GM23338 (cell line): ENCODE measurements at regions not wholly inside any gene's neighbourhood (a gene's known extent, or its start where the extent isn't known, plus 50 kb on each side); places are given as distances from the start of the nearest gene placed in this dataset.

Source experiments
- ATAC-seq: fragments of 200-7000 bp; cut with Tn5 transposase; 3 replicates; pipeline ENCODE4 v1.9.1; 2020
- DNase-seq: peaks from one replicate; pipeline ENCODE4 v3.0.0-alpha.2; 2015; ENCODE audit warnings: low spot score
- H2AFZ ChIP-seq: fragments of 200-600 bp; sonication (generic); 2 replicates; pipeline ENCODE4 v1.8.0; 2016; ENCODE audit warnings: antibody characterized with exemption, mild to moderate bottlenecking, moderate library complexity
- H3F3A ChIP-seq: fragments of 200-600 bp; sonication (generic); replicated peaks from 2 replicates; pipeline ENCODE4 v1.8.0; 2017; ENCODE audit warnings: antibody characterized with exemption, mixed run types, low read depth
- H3K27ac ChIP-seq: fragments of 200-600 bp; sonication (generic); 2 replicates; pipeline ENCODE4 v1.6.1; 2016; ENCODE audit warnings: low read depth
- H3K27me3 ChIP-seq: fragments of 200-600 bp; sonication (generic); 2 replicates; pipeline ENCODE4 v1.8.0; 2016; ENCODE audit warnings: mild to moderate bottlenecking, mixed run types, moderate library complexity; ENCODE audit not compliant: insufficient read depth
- H3K36me3 ChIP-seq: fragments of 200-600 bp; sonication (generic); 2 replicates; pipeline ENCODE4 v1.8.0; 2016; ENCODE audit warnings: mild to moderate bottlenecking; ENCODE audit not compliant: insufficient read depth
- H3K4me1 ChIP-seq: fragments of 200-600 bp; sonication (generic); 2 replicates; pipeline ENCODE4 v1.8.0; 2016; ENCODE audit warnings: mild to moderate bottlenecking, moderate library complexity; ENCODE audit not compliant: insufficient read depth
- H3K4me2 ChIP-seq: fragments of 200-600 bp; sonication (generic); 2 replicates; pipeline ENCODE4 v1.7.1; 2017; ENCODE audit warnings: mixed run types
- H3K4me3 ChIP-seq: fragments of 200-600 bp; sonication (generic); 2 replicates; pipeline ENCODE4 v1.6.1; 2016; ENCODE audit warnings: mixed run types
- H3K79me2 ChIP-seq: fragments of 200-600 bp; sonication (generic); replicated peaks from 2 replicates; pipeline ENCODE4 v1.8.0; 2017; ENCODE audit warnings: mild to moderate bottlenecking; ENCODE audit not compliant: insufficient read depth
- H3K9me2 ChIP-seq: fragments of 200-600 bp; sonication (generic); 2 replicates; pipeline ENCODE4 v1.8.0; 2017; ENCODE audit not compliant: insufficient read depth
- H4K20me1 ChIP-seq: fragments of 200-600 bp; sonication (generic); replicated peaks from 2 replicates; pipeline ENCODE4 v1.8.0; 2017; ENCODE audit warnings: mild to moderate bottlenecking; ENCODE audit not compliant: insufficient read depth
- H3K27ac Mint-ChIP-seq: 2 replicates; pipeline ENCODE4 v1.8.0; 2020; ENCODE audit warnings: inconsistent platforms, mild to moderate bottlenecking, moderate library complexity, mixed read lengths
- H3K27me3 Mint-ChIP-seq: 3 replicates; pipeline ENCODE4 v1.8.0; 2022; ENCODE audit warnings: low read depth, mild to moderate bottlenecking, moderate library complexity, mixed read lengths, inconsistent platforms; ENCODE audit not compliant: insufficient read depth, poor library complexity
- H3K36me3 Mint-ChIP-seq: 3 replicates; pipeline ENCODE4 v1.8.0; 2021; ENCODE audit warnings: low read depth, mild to moderate bottlenecking, inconsistent platforms, moderate library complexity, mixed read lengths
- H3K4me1 Mint-ChIP-seq: 3 replicates; pipeline ENCODE4 v1.8.0; 2020; ENCODE audit warnings: mild to moderate bottlenecking, inconsistent platforms, mixed read lengths
- H3K4me3 Mint-ChIP-seq: 3 replicates; pipeline ENCODE4 v1.8.0; 2021; ENCODE audit warnings: moderate library complexity, mild to moderate bottlenecking, inconsistent platforms, mixed read lengths
- H3K9me3 Mint-ChIP-seq: 3 replicates; pipeline ENCODE4 v1.8.0; 2020; ENCODE audit warnings: moderate library complexity, mild to moderate bottlenecking, inconsistent platforms, mixed read lengths
- CREB1 ChIP-seq: fragments of 250-450 bp; sonication (Bioruptor Pico); IDR thresholded peaks from 2 replicates; pipeline ENCODE4 v1.5.0; 2020; ENCODE audit warnings: low read depth, mild to moderate bottlenecking, moderate library complexity
- CTCF ChIP-seq, 2 experiments: fragments of 200-600 bp in 1 of 2; sonication (generic) in 1 of 2; conservative IDR thresholded peaks; 2 replicates each; pipeline versions ENCODE4 v1.5.1 to v1.6.1; 2016 to 2017; ENCODE audit warnings: antibody characterized with exemption in 2 of 2, low read depth in 2 of 2, mild to moderate bottlenecking in 2 of 2, moderate library complexity in 1 of 2
- ETS1 ChIP-seq: IDR thresholded peaks from 2 replicates; pipeline ENCODE4 v1.6.1; 2016; ENCODE audit warnings: antibody characterized with exemption
- EZH2 ChIP-seq: fragments of 200-600 bp; sonication (generic); IDR thresholded peaks from one replicate; pipeline ENCODE4 v1.8.0; 2017; ENCODE audit warnings: antibody characterized with exemption, mild to moderate bottlenecking, low read depth; ENCODE audit not compliant: unreplicated experiment
- EZH2phosphoT487 ChIP-seq: fragments of 200-600 bp; sonication (generic); IDR thresholded peaks from one replicate; pipeline ENCODE4 v1.8.1; 2018; ENCODE audit warnings: antibody characterized with exemption; ENCODE audit not compliant: unreplicated experiment
- JUNB ChIP-seq: IDR thresholded peaks from one replicate; pipeline ENCODE4 v1.6.1; 2016; ENCODE audit warnings: antibody characterized with exemption; ENCODE audit not compliant: unreplicated experiment
- POLR2AphosphoS5 ChIP-seq: IDR thresholded peaks from 2 replicates; pipeline ENCODE4 v1.6.1; 2016; ENCODE audit warnings: antibody characterized with exemption, low read depth
- ZNF114 ChIP-seq: fragments of 250-450 bp; sonication (Bioruptor Pico); IDR thresholded peaks from 2 replicates; pipeline ENCODE4 v1.5.0; 2020; ENCODE audit warnings: mild to moderate bottlenecking, moderate library complexity
- ZNF331 ChIP-seq: fragments of 250-450 bp; sonication (Bioruptor Pico); IDR thresholded peaks from 2 replicates; pipeline ENCODE4 v1.5.0; 2020; ENCODE audit warnings: low read depth, mild to moderate bottlenecking, moderate library complexity
- ZNF462 ChIP-seq: fragments of 250-450 bp; sonication (Bioruptor Pico); IDR thresholded peaks from 2 replicates; pipeline ENCODE4 v1.5.0; 2020; ENCODE audit warnings: mild to moderate bottlenecking, moderate library complexity

- no peak overlapping the region for H3K27ac Mint-ChIP-seq
- DNase-seq (no peak), ATAC-seq (no peak)
- no peaks in the 10 kb centered on the region for H3K4me1 ChIP-seq
- H3K9me2 ChIP-seq, result no peaks in the 10 kb centered on the region
- H3K4me3 ChIP-seq, result no peak overlapping the region
- H3K27ac ChIP-seq, result no peak overlapping the region
- TF ChIP-seq CTCF (conservative IDR thresholded peaks at IDR 0.05; ENCODE audit: low read depth in 2 of 2) (peak in 1 of 2 experiments; percentile 32; a peak in 2 of 4 replicates), JUNB (no peak)
- H3K79me2 ChIP-seq, result no peaks in the 10 kb centered on the region
- H2AFZ ChIP-seq, result no peak overlapping the region
- no peaks in the 10 kb centered on the region for H4K20me1 ChIP-seq
- no peak overlapping the region for H3K4me3 Mint-ChIP-seq
- H3K9me3 Mint-ChIP-seq, result no peaks in the 10 kb centered on the region
- H3K4me1 Mint-ChIP-seq, result no peaks in the 10 kb centered on the region
- no peaks in the 10 kb centered on the region for H3K27me3 ChIP-seq
- H3K36me3 Mint-ChIP-seq, result no peaks in the 10 kb centered on the region
- H3K4me2 ChIP-seq, result no peak overlapping the region
- H3K36me3 ChIP-seq, result no peaks in the 10 kb centered on the region
- no peaks in the 10 kb centered on the region for H3K27me3 Mint-ChIP-seq
- no peaks in the 10 kb centered on the region for H3F3A ChIP-seq
Measured at GRCh38 chr12:60106214-60106613, 510.4 kb downstream of the SLC16A7 start.

GRCh38 chr12:60107992-60108391 lies 512.2 kb downstream of the SLC16A7 start:
- H3K4me1 Mint-ChIP-seq, result no peaks in the 10 kb centered on the region
- H3F3A ChIP-seq, result no peaks in the 10 kb centered on the region
- no peaks in the 10 kb centered on the region for H3K4me1 ChIP-seq
- no peaks in the 10 kb centered on the region for H4K20me1 ChIP-seq
- H3K9me2 ChIP-seq, result no peaks in the 10 kb centered on the region
- no peak overlapping the region for H2AFZ ChIP-seq
- no peak overlapping the region for H3K27ac ChIP-seq
- no peak overlapping the region for H3K27ac Mint-ChIP-seq
- ATAC-seq (no peak), DNase-seq (no peak)
- no peaks in the 10 kb centered on the region for H3K36me3 ChIP-seq
- no peak overlapping the region for H3K4me3 ChIP-seq
- H3K9me3 Mint-ChIP-seq, result no peaks in the 10 kb centered on the region
- H3K79me2 ChIP-seq, result no peaks in the 10 kb centered on the region
- no peak overlapping the region for H3K4me2 ChIP-seq
- no peaks in the 10 kb centered on the region for H3K27me3 ChIP-seq
- no peaks in the 10 kb centered on the region for H3K27me3 Mint-ChIP-seq
- H3K4me3 Mint-ChIP-seq, result no peak overlapping the region
- H3K36me3 Mint-ChIP-seq, result no peaks in the 10 kb centered on the region
- TF ChIP-seq EZH2 (no peak), CTCF (conservative IDR thresholded peaks at IDR 0.05; ENCODE audit: low read depth in 2 of 2) (no peak), ZNF331 (CRISPR knock-in tag) (no peak), ZNF462 (CRISPR knock-in tag) (no peak), ETS1 (no peak), EZH2phosphoT487 (no peak), CREB1 (CRISPR knock-in tag) (no peak), JUNB (no peak), ZNF114 (no peak), POLR2AphosphoS5 (no peak)
